GM23248 (cell line): ENCODE measurements at regions not wholly inside any gene's neighbourhood (a gene's known extent, or its start where the extent isn't known, plus 50 kb on each side); places are given as distances from the start of the nearest gene placed in this dataset.
"Not testable (repeated sequence)": the region's sequence is repeated elsewhere in the genome, so short reads cannot be mapped to it uniquely, and the experiment has no call there.

ENCODE experiments used
- DNase-seq: peaks from one replicate; pipeline ENCODE4 v3.0.0-alpha.2; 2015
- H2AFZ ChIP-seq: fragments of 200-600 bp; sonication (generic); 2 replicates; pipeline ENCODE4 v1.6.1; 2016; ENCODE audit warnings: antibody characterized with exemption
- H3F3A ChIP-seq: fragments of 200-600 bp; sonication (generic); 2 replicates; pipeline ENCODE4 v1.6.1; 2016; ENCODE audit warnings: mild to moderate bottlenecking, antibody characterized with exemption, mixed run types; ENCODE audit not compliant: insufficient read depth
- H3K27ac ChIP-seq: fragments of 200-600 bp; sonication (generic); 2 replicates; pipeline ENCODE4 v1.5.1; 2016; ENCODE audit warnings: mild to moderate bottlenecking
- H3K27me3 ChIP-seq: fragments of 200-600 bp; sonication (generic); replicated peaks from 2 replicates; pipeline ENCODE4 v1.6.1; 2016; ENCODE audit warnings: mild to moderate bottlenecking; ENCODE audit not compliant: insufficient read depth
- H3K36me3 ChIP-seq: fragments of 200-600 bp; sonication (generic); 2 replicates; pipeline ENCODE4 v1.6.1; 2016; ENCODE audit warnings: low read depth, mild to moderate bottlenecking
- H3K4me1 ChIP-seq: fragments of 200-600 bp; sonication (generic); 2 replicates; pipeline ENCODE4 v1.6.1; 2016; ENCODE audit warnings: mild to moderate bottlenecking; ENCODE audit not compliant: insufficient read depth
- H3K4me2 ChIP-seq: fragments of 200-600 bp; sonication (generic); one replicate; pipeline ENCODE4 v1.6.1; 2016; ENCODE audit warnings: mild to moderate bottlenecking; ENCODE audit not compliant: unreplicated experiment
- H3K4me3 ChIP-seq: fragments of 200-600 bp; sonication (generic); 2 replicates; pipeline ENCODE4 v1.5.1; 2016; ENCODE audit warnings: mild to moderate bottlenecking
- H3K79me2 ChIP-seq: fragments of 200-600 bp; sonication (generic); 2 replicates; pipeline ENCODE4 v1.6.1; 2016; ENCODE audit warnings: mild to moderate bottlenecking; ENCODE audit not compliant: insufficient read depth
- H3K9ac ChIP-seq: fragments of 200-600 bp; sonication (generic); 2 replicates; pipeline ENCODE4 v1.6.1; 2016; ENCODE audit warnings: mild to moderate bottlenecking
- H3K9me2 ChIP-seq: fragments of 200-600 bp; sonication (generic); 2 replicates; pipeline ENCODE4 v1.6.1; 2016; ENCODE audit warnings: mixed run types, mild to moderate bottlenecking, moderate library complexity; ENCODE audit not compliant: insufficient read depth
- H3K9me3 ChIP-seq: fragments of 200-600 bp; sonication (generic); one replicate; pipeline ENCODE4 v1.6.1; 2017; ENCODE audit warnings: low read depth
- H4K20me1 ChIP-seq: fragments of 200-600 bp; sonication (generic); 2 replicates; pipeline ENCODE4 v1.6.0; 2016; ENCODE audit not compliant: insufficient read depth
- EZH2 ChIP-seq: fragments of 200-600 bp; sonication (generic); IDR thresholded peaks from 2 replicates; pipeline ENCODE4 v1.6.1; 2018; ENCODE audit warnings: antibody characterized with exemption, mild to moderate bottlenecking; ENCODE audit not compliant: insufficient read depth, poor library complexity, severe bottlenecking
- EZH2phosphoT487 ChIP-seq: fragments of 200-600 bp; sonication (generic); IDR thresholded peaks from 2 replicates; pipeline ENCODE4 v1.6.1; 2018; ENCODE audit warnings: antibody characterized with exemption, moderate library complexity, mild to moderate bottlenecking, low read depth; ENCODE audit not compliant: insufficient read depth
- WGBS, 2 experiments: methylation state at CpG; one replicate each; pipeline ENCODE4 v1.1.6; 2015 to 2017; ENCODE audit warnings: low lambda C conversion rate in 2 of 2, low coverage in 1 of 2; ENCODE audit errors: missing lambda C conversion rate in 2 of 2; 5-methylcytosine and 5-hydroxymethylcytosine counted together
- in situ Hi-C: fragments of 300-500 bp; cut with MboI; formaldehyde crosslinking; loops from 2 replicates; pipeline ENCODE4 v1.15.0; 2020

DNA sequence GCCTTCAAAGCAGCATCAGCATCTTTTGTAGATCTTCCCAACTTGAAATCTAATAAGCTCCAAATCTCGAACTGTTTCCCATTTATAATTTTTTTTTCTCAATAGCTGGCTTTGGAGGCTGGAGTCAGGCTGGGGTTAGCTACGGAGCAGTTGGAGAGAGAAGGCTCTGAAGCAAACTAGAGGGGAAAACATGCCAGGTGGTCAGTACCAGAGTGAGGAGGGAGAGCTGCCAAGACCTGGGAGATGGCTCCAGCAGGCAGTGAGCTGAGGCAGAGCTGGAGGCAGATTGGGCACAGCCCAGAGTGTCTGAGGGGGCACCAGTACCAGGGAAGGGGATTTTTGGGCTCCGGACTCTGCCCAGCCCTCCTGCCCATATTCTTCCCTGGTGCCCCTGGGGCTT is 311.2 kb downstream of the RPLP1 start:
- TF ChIP-seq EZH2phosphoT487 (no peak), EZH2 (no peak)
- in situ Hi-C loops = no loop called here
- H3K9me2 ChIP-seq = no peaks in the 10 kb centered on the region
- H3K27ac ChIP-seq = no peak overlapping the region
- DNase-seq = no peak
- no peak overlapping the region for H3K4me2 ChIP-seq
- H4K20me1 ChIP-seq = no peaks in the 10 kb centered on the region
- peaks cover 20% of the 10 kb centered on the region for H3F3A ChIP-seq
- H3K4me3 ChIP-seq = no peak overlapping the region
- H3K9ac ChIP-seq = no peak overlapping the region
- 69 to 79% methylated on average over 3 of the region's 3 CpGs for WGBS, 2 experiments
- peaks cover 22% of the 10 kb centered on the region for H3K4me1 ChIP-seq
- no peak overlapping the region for H2AFZ ChIP-seq
- H3K27me3 ChIP-seq = peaks cover 22% of the 10 kb centered on the region
- no peaks in the 10 kb centered on the region for H3K36me3 ChIP-seq
- H3K79me2 ChIP-seq = no peaks in the 10 kb centered on the region
- H3K9me3 ChIP-seq = no peaks in the 10 kb centered on the region

DNA sequence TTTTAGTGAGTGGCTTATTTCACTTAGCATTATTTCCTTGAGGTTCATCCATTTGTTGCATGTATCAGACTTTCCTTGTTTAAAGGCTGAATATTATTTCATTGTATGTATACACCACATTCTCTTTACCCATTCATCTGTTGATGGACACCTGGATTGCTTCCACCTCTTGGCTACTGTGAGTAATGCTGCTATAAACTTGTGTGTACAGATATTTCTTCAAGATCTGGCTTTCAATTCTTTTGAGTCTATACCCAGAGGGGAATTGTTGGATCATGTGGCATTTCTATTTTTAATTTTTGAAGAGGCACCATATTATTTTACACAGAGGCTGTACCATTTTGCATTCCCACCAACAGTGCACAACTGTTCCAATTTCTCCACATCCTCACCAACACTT is 313.5 kb downstream of the RPLP1 start:
- no peak overlapping the region for H3K9ac ChIP-seq
- no peak overlapping the region for H3K27ac ChIP-seq
- H3K4me1 ChIP-seq = peaks cover 4% of the 10 kb centered on the region; the same call in 1 of the 2 replicates
- no peak overlapping the region for H2AFZ ChIP-seq
- peaks cover 31% of the 10 kb centered on the region for H3K27me3 ChIP-seq
- H4K20me1 ChIP-seq = no peaks in the 10 kb centered on the region
- peaks cover 4% of the 10 kb centered on the region; the same call in 1 of the 2 replicates for H3F3A ChIP-seq
- H3K4me3 ChIP-seq = no peak overlapping the region
- in situ Hi-C loops = no loop called here
- no peaks in the 10 kb centered on the region for H3K36me3 ChIP-seq
- DNase-seq = no peak
- no peaks in the 10 kb centered on the region for H3K9me3 ChIP-seq
- TF ChIP-seq EZH2phosphoT487 (no peak), EZH2 (no peak)
- H3K79me2 ChIP-seq = no peaks in the 10 kb centered on the region
- no peaks in the 10 kb centered on the region for H3K9me2 ChIP-seq
- H3K4me2 ChIP-seq = no peak overlapping the region

DNA sequence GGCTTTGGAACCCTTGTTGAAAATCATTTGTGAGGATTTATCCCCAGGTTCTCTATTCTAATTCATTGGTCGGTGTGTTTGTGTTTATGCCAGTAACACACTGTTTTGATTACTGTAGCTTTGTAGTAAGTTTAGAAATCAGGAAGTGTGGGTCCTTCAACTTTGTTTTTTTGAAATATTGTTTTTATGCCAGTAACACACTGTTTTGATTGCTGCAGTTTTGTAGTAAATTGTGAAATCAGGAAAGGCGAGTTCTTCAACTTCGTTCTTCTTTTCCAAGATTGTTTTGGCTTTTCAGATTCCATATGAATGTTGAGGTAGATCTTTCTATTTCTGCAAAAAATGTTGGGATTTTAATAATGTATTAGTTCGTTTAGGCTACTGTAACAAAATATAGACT is 314.6 kb downstream of the RPLP1 start:
- in situ Hi-C loops = no loop called here
- no peaks in the 10 kb centered on the region for H3K9me3 ChIP-seq
- H3K79me2 ChIP-seq = no peaks in the 10 kb centered on the region
- no peaks in the 10 kb centered on the region for H3K36me3 ChIP-seq
- no peaks in the 10 kb centered on the region for H3F3A ChIP-seq
- H4K20me1 ChIP-seq = no peaks in the 10 kb centered on the region
- H3K9me2 ChIP-seq = no peaks in the 10 kb centered on the region
- 28 to 31% methylated on average over 4 of the region's 4 CpGs for WGBS, 2 experiments
- H3K4me2 ChIP-seq = no peak overlapping the region
- H2AFZ ChIP-seq = no peak overlapping the region
- TF ChIP-seq EZH2phosphoT487 (no peak), EZH2 (no peak)
- H3K27ac ChIP-seq = no peak overlapping the region
- H3K4me1 ChIP-seq = no peaks in the 10 kb centered on the region
- no peak overlapping the region for H3K9ac ChIP-seq
- no peak overlapping the region for H3K4me3 ChIP-seq
- H3K27me3 ChIP-seq = peaks cover 38% of the 10 kb centered on the region
- DNase-seq = no peak

DNA sequence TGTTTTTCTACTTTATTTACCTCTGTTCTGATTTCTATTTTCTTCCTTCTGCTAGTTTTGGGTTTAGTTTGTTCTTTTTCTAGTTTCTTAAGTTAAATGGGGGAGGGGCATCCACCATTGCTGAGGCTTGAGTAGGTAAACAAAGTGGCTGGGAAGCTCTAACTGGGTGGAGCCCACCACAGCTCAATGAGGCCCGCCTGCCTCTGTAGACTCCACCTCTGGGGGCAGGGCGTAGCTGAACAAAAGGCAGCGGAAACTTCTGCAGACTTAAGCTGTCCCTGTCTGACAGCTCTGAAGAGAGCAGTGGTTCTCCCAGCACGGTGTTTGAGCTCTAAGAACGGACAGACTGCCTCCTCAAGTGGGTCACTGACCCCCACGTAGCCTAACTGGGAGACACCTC is 316.7 kb downstream of the RPLP1 start:
- H2AFZ ChIP-seq, H3K9ac ChIP-seq, H3K9me2 ChIP-seq, H3K4me3 ChIP-seq, H3K4me2 ChIP-seq, H3K27ac ChIP-seq, H4K20me1 ChIP-seq, H3K36me3 ChIP-seq, in situ Hi-C loops, H3K9me3 ChIP-seq, H3K4me1 ChIP-seq, DNase-seq, H3K79me2 ChIP-seq, H3F3A ChIP-seq: not testable (repeated sequence)
- H3K27me3 ChIP-seq = peaks cover 40% of the 10 kb centered on the region
- 46 to 47% methylated on average over 6 of the region's 6 CpGs for WGBS, 2 experiments

DNA sequence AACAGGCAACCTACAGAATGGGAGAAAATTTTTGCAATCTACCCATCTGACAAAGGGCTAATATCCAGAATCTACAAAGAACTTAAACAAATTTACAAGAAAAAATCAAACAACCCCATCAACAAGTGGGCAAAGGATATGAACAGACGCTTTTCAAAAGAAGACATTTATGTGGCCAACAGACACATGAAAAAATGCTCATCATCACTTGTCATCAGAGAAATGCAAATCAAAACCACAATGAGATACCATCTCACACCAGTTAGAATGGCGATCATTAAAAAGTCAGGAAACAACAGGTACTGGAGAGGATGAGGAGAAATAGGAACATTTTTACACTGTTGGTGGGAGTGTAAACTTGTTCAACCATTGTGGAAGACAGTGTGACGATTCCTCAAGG is 321.6 kb downstream of the RPLP1 start:
- H3K27me3 ChIP-seq = peaks cover 15% of the 10 kb centered on the region
- H3K36me3 ChIP-seq, H3K27ac ChIP-seq, DNase-seq, H3F3A ChIP-seq, H4K20me1 ChIP-seq, H3K9me3 ChIP-seq, in situ Hi-C loops, H2AFZ ChIP-seq, H3K79me2 ChIP-seq, H3K4me2 ChIP-seq, H3K9me2 ChIP-seq, H3K4me1 ChIP-seq, H3K4me3 ChIP-seq, H3K9ac ChIP-seq: not testable (repeated sequence)
- 44 to 47% methylated on average over 3 of the region's 3 CpGs for WGBS, 2 experiments

DNA sequence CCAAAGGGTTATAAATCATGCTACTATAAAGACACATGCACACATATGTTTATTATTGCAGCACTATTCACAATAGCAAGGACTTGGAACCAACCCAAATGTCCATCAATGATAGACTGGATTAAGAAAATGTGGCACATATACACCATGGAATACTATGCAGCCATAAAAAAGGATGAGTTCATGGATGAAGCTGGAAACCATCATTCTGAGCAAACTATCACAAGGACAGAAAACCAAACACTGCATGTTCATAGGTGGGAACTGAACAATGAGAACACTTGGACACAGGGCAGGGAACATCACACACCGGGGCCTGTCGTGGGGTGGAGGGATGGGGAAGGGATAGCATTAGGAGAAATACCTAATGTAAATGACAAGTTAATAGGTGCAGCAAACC is 322.1 kb downstream of the RPLP1 start:
- H3K79me2 ChIP-seq, H3F3A ChIP-seq, H3K27ac ChIP-seq, H4K20me1 ChIP-seq, DNase-seq, H3K4me1 ChIP-seq, H2AFZ ChIP-seq, H3K36me3 ChIP-seq, in situ Hi-C loops, H3K4me3 ChIP-seq, H3K9me2 ChIP-seq, H3K9me3 ChIP-seq, H3K9ac ChIP-seq, H3K4me2 ChIP-seq: not testable (repeated sequence)
- H3K27me3 ChIP-seq = peaks cover 15% of the 10 kb centered on the region
- WGBS, 2 experiments = 79 to 88% methylated on average over 2 of the region's 2 CpGs
